CD4-positive, alpha-beta T cell treated with Interleukin-6 for 4 hours (primary cell): ENCODE measurements at regions not wholly inside any gene's neighbourhood (a gene's known extent, or its start where the extent isn't known, plus 50 kb on each side); places are given as distances from the start of the nearest gene placed in this dataset.
"Not testable (repeated sequence)": the region's sequence is repeated elsewhere in the genome, so short reads cannot be mapped to it uniquely, and the experiment has no call there.

Source experiments
- DNase-seq: peaks from one replicate; pipeline ENCODE4 v3.0.0-alpha.2; 2020; ENCODE audit warnings: mixed read lengths

DNA sequence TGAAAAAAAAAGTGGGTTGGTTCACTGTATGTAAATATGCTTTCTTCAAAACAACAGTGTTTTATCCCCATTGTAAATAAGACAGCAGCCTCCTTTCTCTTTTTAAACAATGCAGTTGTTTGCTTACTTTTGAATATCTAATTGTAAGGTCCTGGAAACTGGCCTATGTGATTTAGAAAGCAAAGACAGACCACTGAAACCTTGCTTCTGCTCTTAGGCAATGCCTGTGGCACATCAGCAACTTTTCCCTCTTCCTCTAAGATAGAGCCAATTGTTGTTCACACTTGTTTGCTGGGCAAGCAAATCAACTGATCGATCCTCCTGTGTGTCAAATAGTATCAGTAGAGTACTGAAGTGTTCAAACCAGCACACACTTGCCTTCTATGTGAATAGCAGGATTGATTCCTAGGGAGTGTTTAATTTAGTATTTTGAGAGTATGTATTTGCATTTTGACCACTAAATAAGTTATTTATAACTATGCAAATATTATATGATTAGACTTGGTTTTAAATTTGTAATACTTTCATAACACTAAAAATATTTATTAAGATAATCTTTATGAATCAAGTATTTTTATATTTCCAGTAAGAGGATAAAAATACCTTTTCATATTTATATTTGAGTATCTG, 55.4 kb upstream of the GRPR start:
- DNase-seq, result no peak

- no peak for DNase-seq
Observed at GRCh38 chrX:16063921-16064320, 59.4 kb upstream of the GRPR start.

DNA sequence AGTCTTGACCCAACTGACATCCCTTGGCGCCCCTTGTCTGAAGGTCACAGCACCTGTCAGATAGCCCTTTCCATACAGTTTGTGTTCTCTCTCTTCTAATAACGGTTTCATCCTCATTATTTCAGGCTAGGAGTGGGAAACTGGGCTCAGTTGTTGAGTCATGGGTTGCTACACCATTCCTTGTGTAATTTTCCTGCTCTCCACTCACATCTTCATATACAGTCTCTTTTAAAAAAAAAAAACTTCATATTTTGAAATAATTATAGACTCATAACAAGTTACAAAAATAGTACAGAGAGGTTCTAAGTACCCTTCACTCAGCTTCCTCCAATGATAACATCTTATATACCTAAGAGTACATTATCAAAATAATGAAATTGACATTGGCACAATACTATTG, 60.2 kb upstream of the GRPR start:
- DNase-seq, result no peak

DNA sequence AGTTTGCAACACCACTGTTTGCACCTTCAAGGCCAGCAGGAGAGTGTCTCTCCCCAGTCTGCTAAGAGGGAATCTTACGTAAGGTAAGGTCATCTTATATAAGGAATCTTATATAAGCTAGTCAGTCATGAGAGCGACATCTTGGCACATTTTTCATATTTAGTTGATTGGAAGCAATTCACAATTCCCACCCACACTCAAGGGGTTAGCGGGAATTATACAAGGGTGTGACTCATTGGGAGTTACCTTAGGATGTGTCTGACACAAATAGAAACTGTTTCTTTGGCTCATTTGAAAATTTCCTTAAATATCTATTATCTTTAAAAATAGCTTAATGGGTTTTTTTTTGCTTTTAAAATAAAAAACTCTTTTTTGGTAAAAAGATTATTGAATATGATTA, 62.1 kb upstream of the GRPR start:
- no peak for DNase-seq

DNA sequence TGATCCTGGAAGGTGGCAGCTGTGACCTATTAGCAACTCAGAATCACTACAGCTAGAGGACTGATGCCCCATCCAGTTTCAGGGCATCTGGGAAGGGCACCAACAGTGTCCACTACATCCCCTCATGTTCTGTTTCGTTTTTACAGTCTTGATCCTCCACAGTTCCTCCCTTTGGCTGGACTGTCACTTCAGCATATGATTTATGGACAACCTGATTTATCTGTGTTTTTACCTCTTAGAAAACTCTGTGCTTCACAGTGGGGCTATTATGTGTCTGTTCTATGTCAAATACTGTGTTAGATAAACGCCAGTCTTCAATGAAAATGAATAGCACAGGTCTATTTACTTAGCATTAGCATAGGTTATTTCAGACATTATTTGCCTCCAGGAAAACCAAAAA, 63.1 kb upstream of the GRPR start:
- DNase-seq, result no peak

DNA sequence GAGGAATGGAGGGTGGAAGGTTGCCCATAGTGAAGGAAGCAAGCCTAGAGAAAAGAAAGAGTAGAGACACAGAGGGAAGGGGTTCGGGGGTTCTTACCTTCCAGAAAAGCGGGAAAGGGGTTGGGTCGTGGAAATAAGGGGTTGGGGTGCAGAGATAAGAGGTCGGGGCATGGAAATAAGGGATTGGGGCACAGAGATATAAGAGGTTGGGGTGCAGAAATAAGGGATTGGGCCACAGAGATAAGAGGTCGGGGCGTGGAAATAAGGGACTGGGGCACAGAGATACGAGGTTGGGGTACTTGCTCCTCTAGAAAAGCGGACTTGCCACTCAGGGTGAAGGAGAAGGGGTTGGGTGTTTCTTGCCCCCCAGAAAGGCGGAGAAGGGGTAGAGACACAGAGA, 74.2 kb upstream of the GRPR start:
- not testable (repeated sequence) for DNase-seq

GRCh38 chrX:16042980-16043379, 80.4 kb upstream of the GRPR start:
- DNase-seq, result no peak

DNA sequence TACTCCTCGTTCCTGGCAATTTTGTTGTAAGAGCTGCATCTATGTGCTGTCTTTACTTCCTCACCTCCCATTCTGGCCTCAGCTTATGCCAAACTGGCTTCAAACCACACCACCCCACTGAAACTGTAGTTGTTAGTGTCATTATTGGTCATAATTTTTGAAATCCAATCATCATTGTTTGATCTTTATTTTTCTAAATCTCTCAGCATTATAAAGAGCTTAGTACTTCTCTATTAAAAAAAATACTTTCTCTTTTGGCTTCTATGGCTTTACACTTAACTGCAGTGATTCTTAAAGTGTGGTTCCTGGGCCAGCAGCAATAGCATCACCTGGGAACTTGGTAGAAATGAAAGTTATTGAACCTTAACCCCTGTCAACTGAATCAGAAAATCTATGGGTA, 83.5 kb upstream of the GRPR start:
- no peak for DNase-seq

DNA sequence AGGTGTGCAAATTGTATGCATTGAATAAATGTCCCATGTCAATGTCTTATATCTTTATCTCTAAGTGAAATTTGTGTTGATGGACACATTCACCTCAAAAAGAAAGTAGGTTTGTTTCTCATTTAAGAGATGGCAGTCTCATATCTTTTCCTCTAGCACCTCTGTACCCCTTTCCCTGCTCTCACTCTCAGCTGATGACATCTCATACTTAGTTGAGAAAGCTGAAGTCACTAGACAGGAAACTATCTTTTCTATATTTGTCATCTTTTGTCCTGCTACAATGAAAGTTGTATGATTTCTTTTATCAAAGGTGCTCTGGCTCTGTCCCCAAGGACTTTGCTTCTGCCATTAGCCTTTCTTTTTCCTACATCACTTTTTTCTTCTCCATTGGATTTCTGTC, 84.0 kb upstream of the GRPR start:
- DNase-seq, result no peak

- DNase-seq, result no peak
Observed at GRCh38 chrX:16033331-16033730, 90.0 kb upstream of the GRPR start.

DNA sequence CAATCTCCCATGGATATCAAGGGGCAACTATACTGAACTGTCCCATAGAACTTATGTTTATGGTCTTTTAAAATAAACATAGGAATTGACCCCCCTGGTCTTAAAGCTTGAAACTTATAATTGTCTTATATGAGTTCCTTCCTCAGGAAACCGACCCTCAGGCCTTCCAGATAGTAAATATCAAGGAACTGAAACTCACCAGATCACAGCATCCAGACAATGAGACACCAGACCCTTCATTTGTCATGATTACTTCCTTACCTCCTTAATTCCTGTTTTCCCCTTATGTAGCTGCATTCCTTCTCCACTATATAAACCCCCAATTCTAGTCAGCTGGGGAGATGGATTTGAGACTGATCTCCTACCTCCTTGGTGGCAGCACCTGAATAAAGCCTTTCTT, 94.8 kb upstream of the GRPR start:
- DNase-seq, result no peak

DNA sequence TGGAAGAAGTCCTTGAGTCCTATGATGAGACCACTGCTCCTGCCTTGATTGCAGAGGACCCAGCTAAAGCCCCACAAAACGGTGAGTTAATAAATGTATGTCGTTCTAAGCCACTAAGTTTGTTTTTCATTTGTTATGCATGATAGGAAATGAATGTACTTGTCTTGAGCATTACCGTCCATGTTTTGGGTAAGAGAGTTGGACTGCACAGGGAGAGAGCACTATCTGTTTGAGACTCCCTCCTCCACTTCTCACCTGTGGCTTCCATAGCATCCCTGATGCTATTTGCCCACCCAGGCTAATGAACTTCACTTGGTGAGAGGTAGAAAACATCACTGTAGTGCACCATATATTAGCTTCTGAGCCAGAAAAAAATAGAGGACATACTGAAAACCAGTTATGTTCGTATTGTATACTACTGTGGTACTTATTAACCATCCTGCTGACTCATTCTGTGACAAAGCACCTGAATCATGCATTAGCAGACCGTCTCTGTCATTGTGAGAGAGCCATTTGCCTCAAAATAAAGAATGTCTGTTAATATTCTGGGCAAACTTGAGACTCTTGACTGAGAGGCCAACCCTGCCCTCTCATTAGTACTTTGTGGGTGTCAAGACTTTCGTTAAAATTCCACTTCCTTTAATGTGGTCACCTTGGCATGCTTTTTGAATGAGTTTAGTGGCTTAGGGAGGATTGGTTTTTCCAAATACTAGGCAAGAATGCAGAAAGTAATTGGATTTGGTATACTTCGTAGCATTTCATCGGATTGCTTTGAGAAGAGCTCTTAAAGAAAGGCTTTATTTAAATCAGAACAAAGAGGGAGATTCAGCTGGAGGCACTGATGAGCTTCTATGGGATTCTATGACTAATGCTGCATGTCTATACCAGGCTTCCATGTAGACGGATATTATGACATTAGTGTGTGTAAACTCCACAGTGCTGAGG, 99.3 kb upstream of the GRPR start:
- no peak for DNase-seq

DNA sequence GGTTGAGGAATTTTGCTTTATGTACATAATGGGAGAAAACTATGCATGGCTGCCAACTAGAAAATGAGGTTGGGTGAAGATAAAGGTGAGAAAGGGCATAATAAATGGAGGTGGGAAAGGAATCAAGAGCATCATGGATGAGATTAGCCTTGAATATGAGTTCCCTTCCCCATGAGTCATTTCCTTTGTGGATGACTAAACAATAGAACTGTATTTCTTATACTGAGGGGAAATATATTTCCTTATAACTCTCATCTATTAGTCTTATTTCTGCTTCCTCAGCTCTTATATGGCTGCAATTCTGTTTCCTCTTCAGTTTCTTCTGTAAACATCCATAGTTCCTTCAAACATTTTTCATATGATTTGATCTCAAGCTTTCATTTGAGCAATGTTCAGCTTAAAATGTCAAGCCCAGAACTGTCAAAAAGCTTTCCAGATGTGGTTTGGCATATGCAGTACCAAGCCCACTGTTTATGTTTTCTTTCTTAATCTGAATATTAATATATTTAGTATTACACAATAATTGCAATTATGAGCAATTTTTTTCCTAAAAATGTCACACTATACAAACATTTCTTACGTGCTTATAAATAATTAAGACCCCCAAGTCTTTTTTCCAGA, 100.7 kb upstream of the GRPR start:
- no peak for DNase-seq

DNA sequence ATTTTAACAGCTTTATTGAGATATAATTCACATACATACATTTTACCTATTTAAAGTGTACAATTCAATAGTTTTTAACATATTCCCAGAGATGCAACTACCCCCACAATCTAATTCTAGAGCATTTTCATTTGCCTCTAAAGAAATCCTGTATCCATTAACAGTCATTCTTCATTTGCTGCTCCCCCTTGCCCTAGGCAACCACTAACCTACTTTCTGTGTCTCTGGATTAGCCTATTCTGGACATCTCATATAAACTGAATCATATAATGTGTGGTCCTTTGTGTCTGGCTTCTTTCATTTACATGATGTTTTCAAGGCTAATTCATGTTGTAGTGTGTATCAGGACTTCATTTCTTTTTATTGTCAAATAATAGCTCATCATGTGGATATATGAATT, 105.1 kb upstream of the GRPR start:
- DNase-seq, result no peak

DNA sequence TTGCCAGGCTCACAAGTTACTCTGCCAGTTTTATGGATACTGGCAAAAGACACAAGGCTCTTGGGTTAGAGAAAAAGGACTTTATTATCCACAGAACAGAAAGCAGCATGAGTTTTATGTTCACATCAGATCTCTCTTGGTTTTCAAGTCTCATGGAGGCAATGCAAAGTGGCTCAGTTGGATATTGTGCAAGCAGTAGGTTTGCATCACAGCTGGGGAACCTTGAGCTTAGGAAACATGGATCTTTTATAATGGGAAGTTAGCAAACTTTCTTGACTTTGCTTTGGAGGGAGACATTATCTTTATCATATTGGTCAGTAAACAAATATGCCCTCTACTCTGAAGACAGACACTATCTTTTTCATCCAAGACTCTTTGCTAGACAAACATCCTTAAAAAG, 109.2 kb upstream of the GRPR start:
- no peak for DNase-seq

DNA sequence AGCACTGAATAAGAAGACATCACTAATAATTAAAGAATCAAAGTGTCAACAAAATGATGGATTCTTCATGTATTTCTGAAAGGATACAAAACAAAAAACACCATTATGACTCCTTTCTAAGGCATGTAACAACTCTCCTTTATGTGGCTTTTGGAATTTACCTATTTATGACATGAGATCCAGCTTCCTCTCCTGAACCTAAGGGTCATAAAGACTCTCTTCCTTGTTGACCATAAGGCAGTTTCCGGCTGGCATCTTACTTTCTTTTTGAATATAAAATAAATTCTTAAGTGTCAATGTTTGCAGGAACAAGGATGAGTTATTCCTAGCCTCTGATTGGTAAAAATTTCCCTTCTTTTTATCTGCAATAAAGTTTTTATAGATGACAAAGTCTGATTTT, 111.1 kb upstream of the GRPR start:
- DNase-seq, result no peak

DNA sequence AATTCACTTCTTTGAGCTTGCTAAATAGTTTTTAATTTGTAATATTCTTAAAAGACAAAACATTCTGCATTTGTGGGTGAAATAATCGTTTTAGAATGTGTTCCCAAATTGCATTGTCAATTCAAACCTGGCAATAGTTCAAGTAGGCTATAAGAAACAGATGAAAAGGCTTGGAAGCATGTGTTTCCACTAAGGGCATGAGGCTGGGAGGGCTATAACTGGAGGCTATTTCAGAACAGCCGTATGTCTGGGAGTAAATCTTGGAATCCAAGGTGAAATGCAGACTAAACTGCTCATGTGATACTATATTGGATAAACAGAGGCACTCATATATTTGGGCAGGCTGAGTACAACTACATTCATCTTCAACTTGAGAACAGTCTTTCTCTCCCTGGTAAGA, 117.4 kb upstream of the GRPR start:
- no peak for DNase-seq

GRCh38 chrX:16002185-16002584, 121.2 kb upstream of the GRPR start:
- DNase-seq, result no peak

DNA sequence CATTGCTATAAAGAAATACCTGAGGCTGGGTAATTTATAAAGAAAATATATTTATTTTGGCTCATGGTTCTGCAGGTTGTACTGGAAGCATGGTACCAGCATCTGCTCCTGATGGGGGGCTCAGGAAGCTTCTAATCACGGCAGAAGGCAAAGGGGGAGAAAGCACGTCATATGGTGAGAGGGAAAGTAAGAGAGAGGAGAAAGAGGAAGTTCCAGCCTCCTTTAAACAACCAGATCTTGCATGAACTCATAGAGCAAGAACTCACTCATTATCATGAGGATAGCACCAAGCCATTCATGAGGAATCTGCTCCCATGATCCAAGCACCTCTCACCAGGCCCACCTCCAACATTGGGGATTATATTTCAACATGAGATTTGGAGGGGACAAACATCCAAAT, 125.0 kb upstream of the GRPR start:
- DNase-seq, result no peak

GRCh38 chrX:15989716-15990115, 133.6 kb upstream of the GRPR start:
- no peak for DNase-seq

DNA sequence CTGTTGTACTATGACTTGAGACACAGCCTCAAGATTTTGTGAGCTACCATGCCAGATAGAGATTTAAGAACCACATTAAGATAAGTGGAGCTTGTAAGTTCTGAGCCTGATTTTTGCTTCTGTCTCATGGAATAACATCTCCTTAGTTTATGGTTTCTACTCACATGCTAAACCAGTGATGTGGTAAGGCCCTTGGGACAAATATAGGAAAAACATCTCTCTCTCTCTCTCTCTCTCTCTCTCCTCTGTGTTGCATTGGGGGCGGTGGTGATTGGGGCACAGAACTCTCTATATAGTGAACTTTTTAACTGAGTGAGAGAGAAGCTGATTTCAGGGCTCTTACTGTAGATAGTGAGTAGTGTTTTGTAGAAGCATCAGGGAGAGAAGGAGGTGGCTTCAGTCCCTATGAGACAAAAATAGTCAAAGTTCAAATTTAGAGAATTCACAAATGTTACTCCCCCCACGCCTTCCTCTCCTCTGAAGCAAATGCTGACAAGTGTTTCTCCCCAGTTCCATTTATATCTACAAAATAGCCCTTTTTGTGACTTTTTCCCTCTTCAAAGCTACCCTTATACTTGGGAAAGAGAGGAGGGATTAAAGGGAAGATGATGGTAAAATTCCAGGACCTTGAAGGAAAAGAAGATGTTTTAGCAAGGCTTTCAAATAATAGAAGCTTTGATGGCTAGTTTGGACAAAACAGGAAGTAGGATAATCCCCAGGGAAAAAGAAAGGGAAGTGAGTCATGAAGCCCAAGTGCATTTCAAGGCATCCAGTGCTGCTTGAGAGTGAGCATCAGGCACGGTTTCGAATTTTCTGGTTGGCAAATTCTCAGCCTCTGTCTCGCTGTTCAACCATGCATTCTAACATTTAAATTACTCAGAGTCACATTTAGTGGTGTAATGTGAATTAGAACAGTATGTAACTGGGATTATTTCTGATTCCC, 134.3 kb upstream of the AP1S2 start:
- no peak for DNase-seq

DNA sequence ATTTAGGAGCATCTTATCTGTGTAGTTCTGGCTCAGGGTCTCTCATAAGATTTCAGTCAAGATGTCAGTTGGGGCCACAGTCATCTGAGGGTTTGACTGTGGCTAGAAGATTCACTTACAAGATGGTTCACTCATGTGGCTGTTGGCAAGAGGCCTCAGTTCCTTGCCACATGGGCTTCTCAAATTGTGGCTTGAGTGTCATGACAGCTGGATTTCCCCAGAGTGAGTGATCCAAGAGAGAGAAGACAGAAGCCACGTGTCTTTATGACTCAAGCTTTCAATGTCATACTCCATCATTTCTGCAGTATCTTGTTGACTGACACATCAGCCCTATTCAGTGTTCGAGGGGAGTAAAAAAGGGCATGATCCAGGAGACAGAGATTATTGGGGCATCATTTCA, 131.3 kb upstream of the AP1S2 start:
- DNase-seq, result no peak

GRCh38 chrX:15983034-15983433, 128.4 kb upstream of the AP1S2 start:
- no peak for DNase-seq
